Stimulated activated naive CD8-positive, alpha-beta T cell treated with anti-CD3 and anti-CD28 coated beads, Interleukin-15, Interleukin-2, amounts not matched to agents 100 ng/mL and 50 ng/mL, for 24 hours (primary cell): ENCODE measurements at regions not wholly inside any gene's neighbourhood (a gene's known extent, or its start where the extent isn't known, plus 50 kb on each side); places are given as distances from the start of the nearest gene placed in this dataset.
"Not testable (repeated sequence)": the region's sequence is repeated elsewhere in the genome, so short reads cannot be mapped to it uniquely, and the experiment has no call there.

Experiments used
- H3K27ac Mint-ChIP-seq: one replicate; pipeline ENCODE4 v1.8.0; 2021; ENCODE audit warnings: mild to moderate bottlenecking, mixed read lengths
- H3K27me3 Mint-ChIP-seq: one replicate; pipeline ENCODE4 v1.8.0; 2021; ENCODE audit warnings: mixed read lengths
- H3K36me3 Mint-ChIP-seq: one replicate; pipeline ENCODE4 v1.8.0; 2021; ENCODE audit warnings: low read depth, mixed read lengths
- H3K4me1 Mint-ChIP-seq: one replicate; pipeline ENCODE4 v1.8.0; 2021; ENCODE audit warnings: low read depth, mixed read lengths
- H3K4me3 Mint-ChIP-seq: one replicate; pipeline ENCODE4 v1.8.0; 2021; ENCODE audit warnings: mild to moderate bottlenecking, mixed read lengths
- H3K9me3 Mint-ChIP-seq: one replicate; pipeline ENCODE4 v1.8.0; 2021; ENCODE audit warnings: mixed read lengths

DNA sequence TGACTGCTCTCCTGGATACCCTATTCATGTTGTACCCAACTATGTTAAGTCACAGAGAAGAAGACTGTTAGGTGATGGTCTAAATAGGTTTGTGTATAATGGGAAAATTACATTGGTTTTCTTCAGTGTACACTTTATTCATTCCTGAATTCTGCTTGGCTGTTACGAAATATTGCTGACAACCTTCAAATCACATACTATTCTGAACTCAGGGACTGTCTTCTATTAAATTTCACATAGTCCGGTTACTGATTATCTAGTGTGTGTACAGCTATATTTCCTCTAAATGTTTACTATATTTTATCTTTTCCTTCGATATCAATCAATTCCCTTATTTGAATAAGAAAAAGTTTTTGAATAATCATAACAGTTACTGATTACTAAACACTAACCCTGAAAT lies 1090.3 kb upstream of the CITED2 start:
- H3K27ac Mint-ChIP-seq = no peak overlapping the region
- H3K4me3 Mint-ChIP-seq = no peak overlapping the region
- no peaks in the 10 kb centered on the region for H3K36me3 Mint-ChIP-seq
- no peaks in the 10 kb centered on the region for H3K9me3 Mint-ChIP-seq
- peaks cover 18% of the 10 kb centered on the region for H3K27me3 Mint-ChIP-seq
- no peaks in the 10 kb centered on the region for H3K4me1 Mint-ChIP-seq

DNA sequence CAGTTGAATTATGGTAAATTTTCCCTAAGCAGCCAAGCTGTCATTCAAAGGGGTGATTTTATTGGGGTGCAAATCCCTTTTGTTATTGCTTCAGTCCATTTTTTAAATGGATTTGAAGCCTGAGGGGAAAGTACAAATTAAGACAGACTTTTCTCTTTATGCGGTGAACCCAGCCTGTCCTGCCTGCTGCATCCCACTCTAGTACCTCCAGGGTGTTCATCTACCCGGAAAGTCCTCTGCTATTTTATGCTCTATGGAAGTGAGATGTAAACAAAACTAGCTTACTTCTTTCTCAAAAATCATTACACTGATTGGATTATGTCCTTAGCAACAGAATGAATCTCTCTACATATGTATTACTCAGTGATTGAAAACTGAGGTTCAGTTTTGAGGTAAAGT lies 1088.9 kb upstream of the CITED2 start:
- Mint-ChIP-seq H3K27ac (no peak overlapping the region), H3K36me3 (no peaks in the 10 kb centered on the region), H3K9me3 (no peaks in the 10 kb centered on the region), H3K27me3 (peaks cover 13% of the 10 kb centered on the region), H3K4me1 (no peaks in the 10 kb centered on the region), H3K4me3 (no peak overlapping the region)

DNA sequence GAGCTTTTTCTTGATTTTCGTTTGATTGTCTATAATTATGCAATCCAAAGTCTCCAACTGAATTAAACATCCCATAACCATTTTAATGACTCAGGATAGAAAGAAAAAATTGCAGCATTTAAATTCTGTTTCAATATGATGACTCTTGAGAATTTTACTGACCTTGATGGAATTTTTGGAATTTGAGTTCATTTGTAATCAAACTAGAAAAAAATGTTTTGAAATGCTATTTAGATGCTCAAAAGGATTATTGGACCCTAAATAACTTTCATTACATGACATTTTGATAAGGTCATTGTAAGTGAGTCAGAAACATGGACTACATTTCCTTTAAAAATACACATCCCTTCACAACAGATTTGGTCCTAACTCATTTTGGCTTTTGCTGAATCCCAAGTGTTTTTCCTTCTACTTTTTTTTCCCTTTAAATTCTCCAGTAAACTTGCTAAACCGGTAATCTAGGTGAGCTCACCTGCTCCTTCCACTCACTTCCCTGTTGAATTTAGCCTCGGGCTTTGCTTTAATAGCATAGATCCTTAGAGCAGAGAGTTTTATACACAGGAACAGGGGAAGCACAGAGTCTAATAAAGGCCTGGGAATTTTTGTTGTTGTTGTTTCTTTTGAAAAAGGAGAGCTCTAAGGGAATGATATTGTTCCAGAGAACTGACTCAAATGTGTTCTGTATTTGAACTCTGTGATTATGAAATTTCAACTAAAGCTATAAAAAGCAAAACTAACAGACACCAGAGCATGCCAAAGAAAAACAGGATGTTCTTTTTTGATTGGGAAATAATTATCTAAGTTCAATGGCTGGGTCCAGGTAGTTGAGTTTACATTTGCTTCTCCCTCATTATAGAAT lies 1088.2 kb upstream of the CITED2 start:
- Mint-ChIP-seq H3K4me1 (no peaks in the 10 kb centered on the region), H3K27me3 (peaks cover 13% of the 10 kb centered on the region), H3K36me3 (no peaks in the 10 kb centered on the region), H3K27ac (no peak overlapping the region), H3K4me3 (no peak overlapping the region), H3K9me3 (no peaks in the 10 kb centered on the region)

DNA sequence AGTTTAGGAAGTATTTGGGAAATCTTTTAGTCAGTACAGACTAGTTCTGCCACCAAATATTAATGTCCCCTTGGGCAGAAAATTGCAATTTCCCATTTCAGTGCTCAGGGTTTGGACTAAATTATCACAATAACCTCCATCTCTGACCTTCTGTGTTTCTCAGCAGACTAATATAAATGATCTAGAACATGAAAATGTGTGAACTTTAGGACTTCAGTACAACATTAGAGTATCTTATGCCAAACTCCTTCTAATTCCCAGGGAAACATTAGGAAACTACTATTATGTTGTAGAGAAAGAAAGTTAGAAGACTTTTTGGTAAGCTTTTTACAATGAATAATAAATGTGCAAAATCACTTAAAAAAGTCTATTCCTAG lies 1087.6 kb upstream of the CITED2 start:
- Mint-ChIP-seq H3K27ac (no peak overlapping the region), H3K4me1 (no peaks in the 10 kb centered on the region)

GRCh38 chr6:140460267-140460666 lies 1085.8 kb upstream of the CITED2 start:
- Mint-ChIP-seq H3K4me3 (no peak overlapping the region), H3K27me3 (peaks cover 13% of the 10 kb centered on the region), H3K4me1 (no peaks in the 10 kb centered on the region), H3K27ac (no peak overlapping the region), H3K36me3 (no peaks in the 10 kb centered on the region), H3K9me3 (peaks cover 4% of the 10 kb centered on the region)

More for the DNA sequence above, 1087.6 kb upstream of the CITED2 start:
- no peak overlapping the region for H3K4me3 Mint-ChIP-seq
- no peaks in the 10 kb centered on the region for H3K9me3 Mint-ChIP-seq
- peaks cover 13% of the 10 kb centered on the region for H3K27me3 Mint-ChIP-seq
- H3K36me3 Mint-ChIP-seq = no peaks in the 10 kb centered on the region

GRCh38 chr6:140459209-140459608 lies 1084.8 kb upstream of the CITED2 start:
- no peaks in the 10 kb centered on the region for H3K36me3 Mint-ChIP-seq
- H3K27ac Mint-ChIP-seq = no peak overlapping the region
- H3K27me3 Mint-ChIP-seq = peaks cover 13% of the 10 kb centered on the region
- peaks cover 4% of the 10 kb centered on the region for H3K9me3 Mint-ChIP-seq
- H3K4me3 Mint-ChIP-seq = no peak overlapping the region
- H3K4me1 Mint-ChIP-seq = no peaks in the 10 kb centered on the region

DNA sequence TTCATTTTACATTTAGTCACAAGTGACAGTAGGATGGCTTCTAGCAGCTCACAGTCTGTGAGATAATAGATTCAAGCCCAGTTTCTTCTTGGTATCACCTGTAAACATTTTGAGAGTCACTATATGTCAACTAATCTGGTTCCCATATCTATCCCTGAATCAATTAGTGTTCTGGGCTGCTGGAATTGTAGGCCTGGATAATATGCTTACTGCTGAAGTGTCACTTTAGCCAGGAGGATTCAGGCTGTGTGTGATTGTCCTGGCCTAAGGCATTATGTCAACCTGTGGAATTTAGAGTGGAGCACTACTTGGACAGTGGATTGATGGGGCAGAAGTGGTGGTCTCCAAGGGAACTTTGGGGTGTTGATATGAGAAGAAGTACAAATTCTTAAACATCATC lies 1071.8 kb upstream of the CITED2 start:
- H3K36me3 Mint-ChIP-seq = no peaks in the 10 kb centered on the region
- no peaks in the 10 kb centered on the region for H3K4me1 Mint-ChIP-seq
- H3K27ac Mint-ChIP-seq = no peak overlapping the region
- H3K9me3 Mint-ChIP-seq = no peaks in the 10 kb centered on the region
- H3K4me3 Mint-ChIP-seq = no peak overlapping the region
- H3K27me3 Mint-ChIP-seq = no peaks in the 10 kb centered on the region

DNA sequence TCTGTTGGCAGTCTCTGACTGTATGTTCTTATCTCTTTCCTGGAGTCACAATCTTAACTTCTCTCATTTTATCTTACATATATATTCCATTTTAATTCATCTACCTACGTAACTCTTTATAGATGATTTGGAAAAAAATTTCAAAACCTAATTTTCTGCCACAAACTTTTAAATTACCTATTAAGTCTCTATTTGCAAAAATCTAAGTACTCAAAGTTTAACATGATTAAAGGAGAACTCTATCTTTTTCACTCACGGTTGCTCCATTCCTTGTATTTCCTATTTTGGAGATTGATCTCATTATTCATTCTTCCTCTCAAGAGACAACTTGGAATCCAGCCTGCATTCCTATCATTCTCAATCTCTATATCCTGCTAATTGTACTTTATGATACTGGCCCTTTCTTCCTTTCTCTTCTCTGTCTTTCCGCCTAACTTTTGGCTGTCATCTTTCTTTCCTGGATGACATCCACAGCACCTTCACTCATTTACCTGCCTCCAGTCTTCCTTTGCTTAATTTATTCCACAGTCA lies 1071.1 kb upstream of the CITED2 start:
- H3K4me3 Mint-ChIP-seq = no peak overlapping the region
- H3K4me1 Mint-ChIP-seq = no peaks in the 10 kb centered on the region
- H3K27me3 Mint-ChIP-seq = no peaks in the 10 kb centered on the region
- no peaks in the 10 kb centered on the region for H3K36me3 Mint-ChIP-seq
- H3K9me3 Mint-ChIP-seq = no peaks in the 10 kb centered on the region
- H3K27ac Mint-ChIP-seq = no peak overlapping the region

- H3K27me3 Mint-ChIP-seq, H3K36me3 Mint-ChIP-seq, H3K4me1 Mint-ChIP-seq, H3K4me3 Mint-ChIP-seq, H3K9me3 Mint-ChIP-seq, H3K27ac Mint-ChIP-seq: not testable (repeated sequence)
Measured at GRCh38 chr6:140443112-140443511, 1068.7 kb upstream of the CITED2 start.

- H3K4me3 Mint-ChIP-seq = no peak overlapping the region
- H3K36me3 Mint-ChIP-seq = no peaks in the 10 kb centered on the region
- no peaks in the 10 kb centered on the region for H3K4me1 Mint-ChIP-seq
Measured at GRCh38 chr6:140441256-140441655, 1066.8 kb upstream of the CITED2 start.

DNA sequence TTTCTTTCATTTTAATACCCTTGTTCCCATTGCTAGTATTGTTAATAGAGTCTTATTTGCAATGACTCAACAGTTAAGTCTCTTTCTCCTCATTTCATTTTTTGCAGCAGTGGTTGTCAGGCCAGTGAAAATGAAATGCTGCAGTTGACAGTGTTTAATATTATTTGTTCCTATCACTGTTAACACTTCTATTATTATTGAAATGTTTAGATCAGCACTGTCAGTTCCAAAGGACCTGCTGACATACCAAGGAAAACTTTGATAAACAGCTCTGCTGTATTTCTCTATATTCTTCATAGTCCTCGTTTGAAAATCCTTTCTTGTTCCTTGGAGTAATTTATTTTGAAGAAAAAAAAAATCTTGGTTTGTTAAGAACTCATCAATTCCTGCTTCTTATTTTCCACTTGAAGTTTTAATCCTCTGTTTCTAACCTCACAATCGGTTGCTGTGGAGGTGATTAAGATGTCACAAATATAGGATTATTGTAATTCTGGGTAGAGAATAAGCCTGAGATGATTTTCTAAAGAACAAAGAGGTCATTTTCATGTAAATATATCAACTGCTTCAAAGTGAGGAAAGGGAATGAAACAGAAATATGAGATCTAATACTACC lies 1065.9 kb upstream of the CITED2 start:
- no peak overlapping the region for H3K27ac Mint-ChIP-seq
- H3K36me3 Mint-ChIP-seq = no peaks in the 10 kb centered on the region
- no peaks in the 10 kb centered on the region for H3K27me3 Mint-ChIP-seq
- no peak overlapping the region for H3K4me3 Mint-ChIP-seq
- no peaks in the 10 kb centered on the region for H3K9me3 Mint-ChIP-seq
- H3K4me1 Mint-ChIP-seq = no peaks in the 10 kb centered on the region

More at GRCh38 chr6:140441256-140441655, 1066.8 kb upstream of the CITED2 start:
- H3K27ac Mint-ChIP-seq = no peak overlapping the region
- no peaks in the 10 kb centered on the region for H3K9me3 Mint-ChIP-seq
- no peaks in the 10 kb centered on the region for H3K27me3 Mint-ChIP-seq

- Mint-ChIP-seq H3K36me3 (no peaks in the 10 kb centered on the region), H3K27me3 (peaks cover 2% of the 10 kb centered on the region), H3K4me3 (no peak overlapping the region), H3K9me3 (no peaks in the 10 kb centered on the region), H3K27ac (no peak overlapping the region), H3K4me1 (no peaks in the 10 kb centered on the region)
Measured at GRCh38 chr6:140438346-140438735, 1063.9 kb upstream of the CITED2 start.

DNA sequence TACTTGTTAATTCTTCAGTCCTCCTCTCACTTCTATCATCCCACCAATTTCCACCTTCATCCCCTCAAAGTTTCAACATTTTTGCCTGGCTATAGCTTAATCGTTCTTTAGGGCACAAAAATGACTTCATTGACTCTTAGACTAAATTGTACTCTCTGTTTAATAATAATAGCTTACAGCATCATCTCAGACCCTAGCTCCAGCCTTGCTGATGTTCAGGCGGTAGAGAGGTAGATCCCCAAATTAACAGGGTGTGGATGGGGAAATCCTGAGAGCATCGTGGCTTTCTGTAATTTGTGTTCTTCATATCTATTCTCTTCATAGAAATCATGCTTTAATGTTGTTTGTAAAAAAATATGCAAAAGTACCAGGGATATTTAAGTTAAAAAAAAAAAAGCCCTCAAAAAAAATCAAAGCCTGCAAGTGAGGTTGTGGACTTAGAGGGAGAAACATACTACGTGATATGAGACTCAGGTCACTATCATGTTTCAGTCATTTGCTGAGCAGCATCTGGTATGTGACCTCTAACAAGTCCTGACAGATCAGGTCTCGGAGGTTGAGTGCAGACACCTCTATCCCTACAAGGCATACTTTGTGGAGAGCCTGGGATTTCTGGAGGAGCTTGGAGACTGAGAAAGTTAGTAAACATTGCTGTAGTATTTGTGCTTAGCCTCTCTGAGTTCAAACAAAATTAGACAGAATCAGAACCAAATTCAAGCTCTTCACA lies 1063.3 kb upstream of the CITED2 start:
- Mint-ChIP-seq H3K27me3 (peaks cover 3% of the 10 kb centered on the region), H3K36me3 (no peaks in the 10 kb centered on the region), H3K4me3 (no peak overlapping the region), H3K4me1 (no peaks in the 10 kb centered on the region), H3K27ac (no peak overlapping the region), H3K9me3 (no peaks in the 10 kb centered on the region)

DNA sequence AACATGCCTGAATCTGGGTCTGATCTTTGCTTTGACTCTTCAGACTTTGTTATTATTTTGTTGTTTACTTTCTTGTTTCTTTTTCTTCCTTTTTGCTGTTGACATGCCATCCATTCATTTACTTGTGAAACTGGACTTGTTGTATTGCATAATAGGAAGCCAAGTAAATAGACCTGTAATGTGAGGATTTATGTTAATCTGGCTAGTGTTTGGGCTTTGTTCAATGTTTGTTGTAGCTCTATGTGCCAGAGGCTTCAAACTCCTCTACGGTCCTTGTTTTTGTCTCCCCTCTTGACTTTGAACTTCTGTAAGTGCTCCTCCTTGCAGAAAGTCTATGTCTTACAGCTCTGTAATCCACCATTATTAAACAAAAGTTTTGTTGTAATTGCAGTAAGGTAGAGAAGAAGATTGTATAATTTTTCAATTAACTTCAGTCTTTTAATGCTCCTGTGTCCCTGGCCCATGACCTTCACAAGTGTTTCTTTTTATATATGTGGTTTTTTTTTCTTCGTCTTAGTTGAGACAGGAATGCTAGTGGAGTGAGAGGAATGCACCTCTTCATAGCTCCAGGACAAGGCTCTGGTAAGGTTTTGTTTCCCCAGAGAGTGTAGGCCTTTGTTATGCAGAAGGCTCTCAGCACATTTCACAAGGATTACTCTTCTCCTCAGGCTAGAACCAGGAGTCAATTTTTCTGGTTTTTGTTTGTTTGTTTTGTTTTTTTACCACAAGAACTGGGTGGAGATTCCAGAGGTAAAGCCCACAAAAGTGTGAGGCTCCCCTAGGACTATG lies 1061.8 kb upstream of the CITED2 start:
- Mint-ChIP-seq H3K36me3 (no peaks in the 10 kb centered on the region), H3K4me1 (no peaks in the 10 kb centered on the region), H3K27me3 (peaks cover 3% of the 10 kb centered on the region), H3K27ac (no peak overlapping the region), H3K9me3 (no peaks in the 10 kb centered on the region), H3K4me3 (no peak overlapping the region)
